ENCODE measurements at regions not wholly inside any gene's neighbourhood (a gene's known extent, or its start where the extent isn't known, plus 50 kb on each side); places are given as distances from the start of the nearest gene placed in this dataset.

- DNase-seq (ENCODE audit: low read depth in 2 of 2, low spot score in 1 of 2), result no peak
Observed at GRCh38 chr11:15615398-15616096, 500.8 kb downstream of the INSC start.

- DNase-seq (ENCODE audit: low read depth in 2 of 2, low spot score in 1 of 2), result no peak
Observed at GRCh38 chr11:15616130-15617105, 501.7 kb downstream of the INSC start.

DNA sequence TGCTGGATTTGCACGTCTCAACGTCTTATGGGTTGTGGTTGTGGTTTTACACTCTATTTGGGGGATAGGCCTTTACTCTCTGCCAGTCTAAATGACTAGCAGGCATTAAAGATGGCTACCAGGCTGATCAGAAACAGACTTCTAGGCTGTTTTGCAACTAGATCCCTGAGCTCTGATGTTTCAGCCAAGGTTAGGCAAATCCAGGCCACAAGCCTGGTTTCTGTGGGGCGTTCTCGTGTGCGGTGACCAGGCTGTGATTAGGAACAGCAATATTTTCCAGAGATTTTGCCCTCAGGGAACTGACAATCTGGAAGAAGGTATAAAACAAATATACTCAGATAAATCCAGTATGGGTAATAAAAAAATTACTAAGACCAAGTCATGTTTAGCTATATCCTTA, 502.4 kb downstream of the INSC start:
- no peak for DNase-seq (ENCODE audit: low read depth in 2 of 2, low spot score in 1 of 2)

DNA sequence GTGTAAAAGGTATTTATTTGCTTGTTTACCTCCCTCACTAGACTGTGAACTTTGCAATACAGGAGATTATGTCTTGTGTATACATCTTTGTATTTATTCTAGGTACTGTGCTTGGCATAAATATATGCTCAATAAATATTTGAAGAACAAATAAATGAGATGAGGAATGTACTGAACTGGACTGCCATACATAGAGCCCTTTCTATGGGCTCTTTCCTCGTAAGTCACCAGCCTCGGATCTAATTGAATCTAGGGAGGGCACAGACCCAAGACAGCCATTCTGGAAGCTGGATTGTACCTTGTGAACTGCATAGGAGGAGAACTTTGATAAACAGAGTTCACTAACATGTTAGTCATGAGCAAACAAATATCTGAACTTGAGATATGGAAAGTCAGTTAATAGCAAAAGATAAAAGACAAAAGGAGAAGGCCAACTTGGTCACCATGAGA, 503.9 kb downstream of the INSC start:
- no peak for DNase-seq (ENCODE audit: low read depth in 2 of 2, low spot score in 1 of 2)

DNA sequence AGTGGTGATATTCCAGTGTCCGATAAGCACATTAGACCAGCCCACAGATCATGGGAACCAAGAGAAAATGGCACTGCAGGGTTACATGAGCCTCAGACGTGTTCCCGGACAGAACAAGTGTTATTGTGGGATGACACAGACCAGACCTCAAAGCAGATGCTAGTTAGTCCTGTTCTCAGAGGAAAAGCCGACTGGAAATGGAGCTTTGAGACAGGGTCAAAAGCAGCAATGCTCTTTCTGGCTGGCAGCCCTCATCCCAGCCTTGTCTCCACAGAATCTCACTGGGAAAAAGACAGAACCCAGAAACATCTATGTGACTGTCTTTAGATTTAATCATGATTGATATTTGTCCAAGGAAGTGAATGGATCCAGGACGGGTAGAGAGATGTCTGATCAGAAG, 506.8 kb downstream of the INSC start:
- no peak for DNase-seq (ENCODE audit: low read depth in 2 of 2, low spot score in 1 of 2)

- DNase-seq (ENCODE audit: low read depth in 2 of 2, low spot score in 1 of 2), result no peak
Observed at GRCh38 chr11:15622231-15622890, 507.6 kb downstream of the INSC start.

GRCh38 chr11:15624701-15625100, 510.0 kb downstream of the INSC start:
- DNase-seq (ENCODE audit: low read depth in 2 of 2, low spot score in 1 of 2), result no peak

- no peak for DNase-seq (ENCODE audit: low read depth in 2 of 2, low spot score in 1 of 2)
Observed at GRCh38 chr11:15625691-15626090, 511.0 kb downstream of the INSC start.

DNA sequence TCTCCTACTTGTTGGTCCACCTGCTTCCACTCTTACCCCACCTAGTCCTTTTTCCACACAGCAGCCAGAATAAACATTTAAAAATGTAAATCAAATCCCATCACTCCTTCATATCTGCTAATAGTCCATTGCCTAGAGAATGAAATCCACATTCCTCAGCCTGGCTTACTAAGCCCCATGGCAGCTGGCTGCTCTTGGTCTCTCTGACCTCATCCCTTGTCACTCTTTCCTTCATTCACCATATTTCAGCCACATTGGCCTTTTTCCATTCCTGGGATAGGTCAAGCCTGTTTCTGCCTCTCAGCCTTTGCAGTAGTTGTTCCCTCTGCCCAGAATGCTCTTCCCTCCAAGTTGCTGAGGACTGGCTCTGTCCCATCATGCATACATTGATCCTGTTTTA, 512.8 kb downstream of the INSC start:
- DNase-seq (ENCODE audit: low read depth in 2 of 2, low spot score in 1 of 2), result no peak

DNA sequence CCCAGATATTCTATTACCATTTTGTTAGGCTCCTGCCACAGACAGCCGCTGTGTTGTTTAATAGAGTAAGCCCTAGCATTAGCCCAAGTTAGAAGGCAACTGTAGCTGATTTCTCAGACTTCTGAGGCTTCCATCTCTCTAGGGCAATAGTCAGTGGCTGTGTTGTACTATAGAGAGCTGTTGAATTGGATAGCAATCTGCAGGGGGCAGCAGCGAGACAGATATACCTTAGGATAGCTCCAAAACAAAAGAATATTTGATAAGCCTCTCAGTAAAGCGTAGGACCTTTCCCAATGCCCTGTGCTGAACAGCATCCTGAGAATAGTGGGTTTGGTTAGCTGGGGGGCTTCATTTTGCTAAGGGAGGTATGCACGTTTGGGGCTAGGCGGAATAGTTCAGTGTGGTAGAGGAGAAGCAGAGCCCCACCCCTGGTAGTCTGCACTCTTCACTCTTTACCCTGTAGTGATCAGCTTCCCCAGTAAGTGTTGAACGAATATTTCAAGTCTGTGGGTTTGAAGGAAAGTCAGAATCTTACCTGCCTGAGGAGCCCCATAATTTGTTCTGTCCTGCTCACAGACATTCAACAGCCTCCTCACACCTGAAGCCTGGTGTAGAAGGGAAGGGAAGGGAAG, 515.1 kb downstream of the INSC start:
- DNase-seq (ENCODE audit: low read depth in 2 of 2, low spot score in 1 of 2), result no peak

- DNase-seq (ENCODE audit: low read depth in 2 of 2, low spot score in 1 of 2), result no peak
Observed at GRCh38 chr11:15630896-15631295, 516.2 kb downstream of the INSC start.

- DNase-seq (ENCODE audit: low read depth in 2 of 2, low spot score in 1 of 2), result no peak
Observed at GRCh38 chr11:15635521-15635920, 520.8 kb downstream of the INSC start.

DNA sequence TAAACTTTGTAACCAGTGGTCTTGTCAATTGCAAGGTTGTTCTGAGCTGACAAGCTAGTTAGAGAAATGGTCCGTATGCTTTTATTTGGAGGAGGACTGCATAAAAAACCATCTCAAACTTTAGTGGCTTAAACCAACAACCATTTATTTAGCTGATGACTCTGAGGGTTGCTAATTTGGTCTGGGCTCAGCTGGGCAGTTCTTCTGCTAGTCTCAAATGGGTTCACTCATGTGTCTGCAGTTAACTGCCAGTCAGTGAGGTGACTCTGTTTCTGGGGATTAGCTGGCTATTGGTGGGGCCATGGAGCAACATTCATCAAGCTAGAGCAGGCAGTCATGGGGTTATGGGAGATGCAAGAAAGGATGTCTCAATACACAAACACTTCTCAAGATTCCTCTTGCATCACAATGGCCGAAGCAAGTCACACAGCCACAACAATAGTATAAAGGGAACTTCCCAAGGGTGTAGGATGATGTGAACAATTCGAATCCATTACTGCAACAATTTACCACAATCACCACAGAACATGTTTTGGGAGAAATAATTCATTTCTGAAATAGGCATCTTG, 521.9 kb downstream of the INSC start:
- no peak for DNase-seq (ENCODE audit: low read depth in 2 of 2, low spot score in 1 of 2)

DNA sequence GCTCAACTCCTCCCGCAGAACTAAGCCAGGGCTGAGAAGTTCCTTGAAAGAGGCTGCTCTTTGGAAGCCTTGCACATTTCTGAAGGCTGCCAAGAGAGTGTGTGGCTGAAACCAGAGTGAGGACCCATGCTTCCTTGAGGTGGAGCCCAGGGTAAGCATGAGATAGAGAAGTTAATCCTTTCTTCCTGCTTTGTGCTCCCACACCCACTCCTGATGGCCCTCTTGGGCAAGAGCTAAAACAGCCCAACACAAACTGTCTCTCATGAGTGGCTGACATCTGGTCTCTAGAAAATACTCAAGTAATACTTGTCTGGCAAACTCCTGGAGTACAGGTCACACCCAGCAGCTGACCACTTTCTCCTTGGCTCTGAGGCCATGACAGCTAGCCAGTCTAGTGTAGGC, 523.7 kb downstream of the INSC start:
- no peak for DNase-seq (ENCODE audit: low read depth in 2 of 2, low spot score in 1 of 2)

DNA sequence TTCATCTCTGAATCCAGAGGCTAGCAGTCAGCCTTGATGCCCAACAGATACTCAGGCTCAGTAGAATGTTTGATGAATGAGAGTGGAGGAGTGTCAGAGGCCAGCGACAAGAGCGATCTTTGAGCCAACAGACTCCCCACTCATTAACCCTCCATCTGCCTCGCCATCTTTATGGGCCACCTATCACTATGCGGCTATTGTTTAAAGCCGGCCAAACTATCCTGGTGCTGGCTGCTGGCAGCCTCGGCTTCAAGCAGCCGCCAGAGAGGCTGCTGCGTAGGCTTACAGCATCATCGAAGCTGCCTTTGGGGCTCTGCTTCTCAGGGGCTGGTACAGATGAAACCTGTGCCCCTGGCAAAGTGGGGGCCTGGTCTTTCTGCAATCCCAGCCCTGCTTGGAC, 525.6 kb downstream of the INSC start:
- no peak for DNase-seq (ENCODE audit: low read depth in 2 of 2, low spot score in 1 of 2)

GRCh38 chr11:15641271-15642045, 526.7 kb downstream of the INSC start:
- no peak for DNase-seq (ENCODE audit: low read depth in 2 of 2, low spot score in 1 of 2)

- no peak for DNase-seq (ENCODE audit: low read depth in 2 of 2, low spot score in 1 of 2)
Observed at GRCh38 chr11:15645201-15645600, 530.5 kb downstream of the INSC start.

DNA sequence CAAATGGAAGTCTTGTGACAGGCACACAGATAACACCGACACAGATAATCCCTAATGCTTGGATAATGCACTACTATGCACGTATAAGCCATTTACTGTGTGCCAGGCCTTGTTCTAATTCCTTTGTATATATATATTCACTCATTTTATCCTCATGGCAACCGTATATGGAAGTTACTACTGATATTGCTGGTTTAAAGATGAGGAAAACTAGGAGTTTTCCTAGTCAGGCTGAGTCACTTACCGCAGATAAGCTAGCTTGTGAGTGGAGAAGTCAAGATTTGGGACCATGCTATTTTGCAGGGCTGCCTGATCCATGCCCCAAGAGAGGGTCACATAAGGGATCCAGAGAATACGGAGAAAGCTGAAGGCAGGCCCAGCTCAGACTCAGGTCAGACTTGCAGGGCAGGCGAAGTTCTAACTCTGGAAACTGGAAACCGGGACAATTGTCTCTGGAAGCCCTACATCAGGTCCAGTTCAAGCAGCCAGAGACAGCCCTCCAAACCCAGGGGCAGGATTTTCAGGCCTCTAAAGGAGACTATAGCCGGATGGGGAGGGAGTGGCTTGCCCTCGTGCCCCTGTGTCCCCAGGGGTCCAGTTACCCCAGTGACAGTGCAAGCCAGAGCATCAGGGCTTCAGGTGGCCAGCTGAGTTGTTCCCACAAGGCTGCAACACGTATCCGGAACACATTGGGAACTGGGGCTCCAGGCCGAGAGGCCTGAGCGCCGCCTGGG, 534.8 kb downstream of the INSC start:
- no peak for DNase-seq (ENCODE audit: low read depth in 2 of 2, low spot score in 1 of 2)

DNA sequence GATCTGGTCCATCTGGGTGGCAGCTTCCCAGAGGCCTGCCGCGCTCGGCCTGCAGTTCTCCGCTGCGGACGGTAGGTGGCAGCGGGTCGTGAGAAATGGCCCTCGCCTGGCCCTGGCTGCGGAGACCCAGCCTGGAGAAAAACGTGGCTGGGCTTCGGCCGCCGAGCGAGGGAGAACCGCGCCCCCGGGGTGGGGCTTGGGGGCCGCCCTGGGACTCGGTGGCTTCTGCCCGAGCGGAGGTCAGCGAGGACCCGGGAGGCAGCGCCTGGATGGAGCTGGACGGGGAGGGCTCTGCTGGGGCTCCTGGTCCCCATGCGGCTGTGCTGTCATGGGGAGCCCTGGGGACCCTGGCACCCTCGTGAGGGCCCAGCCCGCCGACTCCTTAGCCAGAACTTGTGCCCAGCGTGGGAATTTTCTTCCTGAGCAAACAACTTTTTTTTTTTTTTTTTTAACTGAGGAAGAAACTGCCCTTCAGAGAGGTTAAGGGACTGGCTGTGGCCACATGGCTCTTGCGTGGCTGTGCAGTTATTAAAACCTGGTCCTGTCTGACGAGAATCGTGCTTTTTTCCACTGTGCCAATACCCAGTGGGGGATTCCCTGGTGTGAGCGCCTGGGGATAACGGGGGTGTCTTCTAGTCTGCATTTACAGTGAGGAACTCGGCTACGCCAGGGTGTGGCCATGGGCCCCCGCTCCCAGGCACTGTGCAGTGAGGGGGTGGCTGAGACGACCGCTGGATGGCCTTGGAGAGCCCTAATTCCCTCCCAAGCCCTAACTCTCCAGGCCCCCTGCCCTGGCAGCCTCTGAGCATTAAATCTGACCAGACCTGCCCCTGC, 535.6 kb downstream of the INSC start:
- peak; percentile 3 to 21 for DNase-seq (ENCODE audit: low read depth in 2 of 2, low spot score in 1 of 2)

Data from stimulated activated CD8-positive, alpha-beta memory T cell treated with anti-CD3 and anti-CD28 coated beads, Interleukin-4, amount 100 ng/mL, for 4 hours (primary cell).